H1 (cell line): ENCODE measurements at regions not wholly inside any gene's neighbourhood (a gene's known extent, or its start where the extent isn't known, plus 50 kb on each side); places are given as distances from the start of the nearest gene placed in this dataset.

ENCODE experiments used
- CTBP2 ChIP-seq: IDR thresholded peaks from 2 replicates; pipeline ENCODE4 v1.7.0; 2011; ENCODE audit warnings: borderline replicate concordance, mild to moderate bottlenecking, moderate library complexity, mixed read lengths, low read length; ENCODE audit not compliant: insufficient read depth, insufficient read length
- GTF2F1 ChIP-seq: IDR thresholded peaks from 2 replicates; pipeline ENCODE4 v1.6.1; 2012; ENCODE audit warnings: low read depth, low read length, improper control_type of control experiment, borderline replicate concordance
- SIX5 ChIP-seq: IDR thresholded peaks from 2 replicates; pipeline ENCODE4 v1.6.1; 2011; ENCODE audit warnings: mild to moderate bottlenecking, low read depth, low read length
- SRF ChIP-seq: IDR thresholded peaks from 2 replicates; pipeline ENCODE4 v1.6.1; 2011; ENCODE audit warnings: mild to moderate bottlenecking, low read depth, low read length, moderate library complexity

- TF ChIP-seq SRF = no peak
- no peak for TF ChIP-seq CTBP2
- no peak for TF ChIP-seq SIX5
- no peak for TF ChIP-seq GTF2F1
These were observed 466.0 kb upstream of the RGS6 start (continued) for GRCh38 chr14:71466251-71466650.
